K562 (cell line): ENCODE measurements at regions not wholly inside any gene's neighbourhood (a gene's known extent, or its start where the extent isn't known, plus 50 kb on each side); places are given as distances from the start of the nearest gene placed in this dataset.

ENCODE experiments used
- ATAC-seq: fragments of 200-7000 bp; cut with Tn5 transposase; 3 replicates; pipeline ENCODE4 v1.9.1; 2020; ENCODE audit warnings: moderate library complexity
- BruUV-seq: library from RNA; stranded (reverse); fragments of 400-500 nt; replicated peaks from 2 replicates; lab custom pipeline; 2021; lab: Mats Ljungman, UMichigan
- CTCF ChIA-PET: fragments of 300-600 bp; formaldehyde crosslinking; extraction: SDS; loops from one replicate; lab custom pipeline; 2021; ENCODE audit warnings: low intra/inter-chr PET ratio; lab: Yijun Ruan, JAX
- POLR2A ChIA-PET: fragments of 300-600, 350-650 bp; sonication (Branson Sonifier 250); formaldehyde crosslinking; extraction: SDS; loops from one replicate; lab custom pipeline; 2021; ENCODE audit warnings: antibody characterized with exemption, inconsistent platforms; lab: Yijun Ruan, JAX
- DNase-seq, 4 experiments: peaks; one replicate each; pipeline versions ENCODE4 v3.0.0 to v3.0.0-alpha.2; 2011 to 2018; ENCODE audit warnings: low spot score in 3 of 4, mixed read lengths in 3 of 4; ENCODE audit errors: extremely low read depth in 1 of 4
- FAIRE-seq: peaks from 2 replicates; lab custom pipeline; 2011; peaks lifted over from hg19 to GRCh38; lab: Jason Lieb, UNC
- H2AFZ ChIP-seq: 2 replicates; pipeline ENCODE4 v1.6.0; 2011; ENCODE audit warnings: low read depth, low read length, control low read depth, inconsistent platforms
- H3K27ac ChIP-seq: fragments of 200-600 bp; 3 replicates; pipeline ENCODE4 v1.8.0; 2011; ENCODE audit warnings: low read depth, mild to moderate bottlenecking, control low read depth, inconsistent platforms, low read length, moderate library complexity, mixed read lengths; ENCODE audit errors: extremely low read depth
- H3K27me3 ChIP-seq, 2 experiments: fragments of 300-600 bp in 1 of 2; 2 replicates in 1 of 2; 3 replicates in 1 of 2; pipeline versions ENCODE4 v1.6.0 to v1.8.0; 2011; ENCODE audit warnings: inconsistent platforms in 2 of 2, low read length in 2 of 2, mild to moderate bottlenecking in 1 of 2, mixed read lengths in 1 of 2, moderate library complexity in 1 of 2; ENCODE audit not compliant: control insufficient read depth in 2 of 2, insufficient read depth in 2 of 2
- H3K36me3 ChIP-seq: fragments of 300-600 bp; 3 replicates; pipeline ENCODE4 v1.8.0; 2011; ENCODE audit warnings: mild to moderate bottlenecking, low read length, inconsistent platforms; ENCODE audit not compliant: control insufficient read depth, insufficient read depth
- H3K4me1 ChIP-seq, 2 experiments: fragments of 200-600 bp in 1 of 2; replicated peaks in 1 of 2; 2 replicates in 1 of 2; 3 replicates in 1 of 2; pipeline versions ENCODE4 v1.5.1 to v1.8.0; 2011; ENCODE audit warnings: inconsistent platforms in 2 of 2, low read length in 2 of 2, mild to moderate bottlenecking in 1 of 2, mixed read lengths in 1 of 2, moderate library complexity in 1 of 2; ENCODE audit not compliant: control insufficient read depth in 2 of 2, insufficient read depth in 2 of 2
- H3K4me2 ChIP-seq: 2 replicates; pipeline ENCODE4 v1.6.1; 2011; ENCODE audit warnings: low read length, control low read depth, inconsistent platforms, mixed read lengths; ENCODE audit not compliant: insufficient read depth
- H3K4me3 ChIP-seq: fragments of 200-600 bp; sonication (generic), shearing (Covaris generic); 2 replicates; pipeline ENCODE4 v1.5.1; 2016; ENCODE audit warnings: control low read depth, inconsistent platforms
- H3K79me2 ChIP-seq: fragments of 200-600 bp; 3 replicates; pipeline ENCODE4 v1.8.0; 2011; ENCODE audit warnings: low read length, inconsistent platforms; ENCODE audit not compliant: control insufficient read depth, insufficient read depth
- H3K9ac ChIP-seq, 2 experiments: 2 replicates each; pipeline versions ENCODE4 v1.6.0 to v1.6.1; 2011; ENCODE audit warnings: low read depth in 2 of 2, low read length in 2 of 2, control low read depth in 1 of 2, inconsistent platforms in 1 of 2, mild to moderate bottlenecking in 1 of 2, mixed read lengths in 1 of 2; ENCODE audit not compliant: insufficient read depth in 1 of 2
- H3K9me1 ChIP-seq: one replicate; pipeline ENCODE4 v1.6.0; 2011; ENCODE audit warnings: inconsistent platforms, mild to moderate bottlenecking, low read length, moderate library complexity; ENCODE audit not compliant: control insufficient read depth, insufficient read depth
- H3K9me3 ChIP-seq: replicated peaks from 2 replicates; pipeline ENCODE4 v1.5.1; 2011; ENCODE audit warnings: low read depth, low read length, inconsistent platforms; ENCODE audit not compliant: control insufficient read depth, insufficient read depth
- H4K20me1 ChIP-seq: replicated peaks from 2 replicates; pipeline ENCODE4 v1.6.1; 2011; ENCODE audit warnings: low read length, inconsistent platforms, mixed read lengths; ENCODE audit not compliant: control insufficient read depth, insufficient read depth
- CSDE1 ChIP-seq, 2 experiments: fragments of 450-650 bp; IDR thresholded peaks; 2 replicates each; pipeline ENCODE4 v1.6.1; 2016; ENCODE audit warnings: mild to moderate bottlenecking in 1 of 2
- JUNB ChIP-seq: fragments of 450-650 bp; formaldehyde crosslinking; conservative IDR thresholded peaks from 2 replicates; pipeline ENCODE4 v1.4.0; 2020; ENCODE audit warnings: mild to moderate bottlenecking
- KLF16 ChIP-seq: IDR thresholded peaks from 2 replicates; pipeline ENCODE4 v1.6.1; 2016; ENCODE audit warnings: antibody characterized with exemption
- L3MBTL2 ChIP-seq: fragments of 450-650 bp; IDR thresholded peaks from 2 replicates; pipeline ENCODE4 v1.6.1; 2016; ENCODE audit warnings: mild to moderate bottlenecking, moderate library complexity
- PHB2 ChIP-seq: fragments of 450-650 bp; IDR thresholded peaks from 2 replicates; pipeline ENCODE4 v1.6.1; 2017; ENCODE audit warnings: low read depth
- RB1 ChIP-seq: fragments of 450-650 bp; IDR thresholded peaks from 2 replicates; pipeline ENCODE4 v1.6.1; 2017; ENCODE audit warnings: low read depth, mild to moderate bottlenecking
- SAP30 ChIP-seq: fragments of 200-600 bp; sonication (generic); IDR thresholded peaks from 2 replicates; pipeline ENCODE4 v1.6.1; 2012; ENCODE audit warnings: borderline replicate concordance, low read depth, mild to moderate bottlenecking, moderate library complexity, low read length, control low read depth, inconsistent platforms; ENCODE audit not compliant: insufficient read depth, poor library complexity, severe bottlenecking
- ZNF436 ChIP-seq: fragments of 250-450, 450-650 bp; sonication (Bioruptor Pico); formaldehyde crosslinking; IDR thresholded peaks from 2 replicates; pipeline ENCODE4 v1.7.0; 2020; ENCODE audit warnings: mild to moderate bottlenecking
- ZNF507 ChIP-seq: conservative IDR thresholded peaks from 2 replicates; pipeline ENCODE4 v1.6.1; 2017; ENCODE audit warnings: missing genetic modification characterization, missing compliant biosample characterization
- ZSCAN32 ChIP-seq: fragments of 450-650 bp; formaldehyde crosslinking; IDR thresholded peaks from 2 replicates; pipeline ENCODE4 v1.4.0; 2020; ENCODE audit warnings: mild to moderate bottlenecking, moderate library complexity
- WGBS: fragments of 100-300 bp; shearing (Covaris generic); methylation state at CpG from one replicate; pipeline ENCODE4 v1.1.6; 2016; ENCODE audit warnings: low coverage, mixed read lengths; ENCODE audit not compliant: insufficient coverage; ENCODE audit errors: missing lambda C conversion rate; 5-methylcytosine and 5-hydroxymethylcytosine counted together
- in situ Hi-C: fragments of 300-500 bp; cut with MboI; formaldehyde crosslinking; loops from 4 replicates; pipeline ENCODE4 v1.15.0; 2018; ENCODE audit warnings: inconsistent platforms, mixed read lengths
- intact Hi-C: fragments of 100-400 bp; cut with micrococcal nuclease; formaldehyde crosslinking; loops from 2 replicates; pipeline ENCODE4 v1.14.2; 2022
- TF ChIP-seq, protein P1 (sequence below): fragments of 250-450 bp; sonication (Bioruptor Pico); IDR thresholded peaks from 2 replicates; pipeline ENCODE4 v1.5.0; 2020; ENCODE audit warnings: mild to moderate bottlenecking, borderline replicate concordance
- TF ChIP-seq, protein P2 (sequence below): sonication (generic); formaldehyde crosslinking; IDR thresholded peaks from 2 replicates; pipeline ENCODE4 v1.8.0; 2022; ENCODE audit warnings: mild to moderate bottlenecking, missing genetic modification reagents

DNA sequence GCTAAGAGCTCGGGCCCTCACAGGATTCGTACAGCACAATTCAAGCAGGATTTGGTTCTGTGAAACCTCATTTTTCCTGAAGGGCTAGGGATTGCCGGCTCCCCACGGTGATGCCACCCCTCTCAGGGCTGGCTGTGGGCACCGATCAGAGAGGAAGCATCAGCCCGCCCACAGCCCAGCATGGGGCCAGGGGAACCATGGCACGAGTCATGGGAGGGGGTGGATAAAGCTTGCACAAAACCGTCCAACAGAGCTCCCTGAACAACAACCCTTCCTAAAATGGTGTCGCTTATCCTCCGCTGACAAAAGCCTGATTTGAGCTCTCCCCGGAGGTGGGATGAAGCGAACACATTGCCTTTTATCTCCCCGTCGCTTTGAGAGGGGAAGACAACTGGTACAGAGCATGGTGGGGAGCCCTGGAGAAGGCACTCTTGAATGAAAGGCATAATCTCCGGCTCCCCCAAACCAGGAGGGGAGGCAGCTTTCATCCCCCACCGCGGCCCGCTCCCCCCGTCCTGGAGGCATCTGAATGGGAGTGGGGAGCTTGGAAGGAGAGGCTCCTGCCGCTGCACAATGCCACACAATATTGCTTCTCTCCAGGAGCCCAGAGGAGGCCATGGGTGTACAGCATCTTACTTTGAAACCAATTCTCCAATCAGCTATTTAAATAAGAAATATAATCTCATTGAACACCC is 144.0 kb downstream of the RPS24 start:
- intact Hi-C loops (no loop called here), in situ Hi-C loops (no loop called here)
- Histone ChIP-seq H3K4me1 (no peaks in the 10 kb centered on the region; a peak in 1 of 5 replicates), H3K9me1 (no peaks in the 10 kb centered on the region), H3K27me3 (peaks cover 46 to 81% of the 10 kb centered on the region in 2 experiments), H3K4me2 (no peak overlapping the region), H3K9me3 (no peaks in the 10 kb centered on the region), H4K20me1 (peaks cover 25% of the 10 kb centered on the region), H2AFZ (no peak overlapping the region), H3K4me3 (no peak overlapping the region), H3K9ac (no peak overlapping the region), H3K36me3 (no peaks in the 10 kb centered on the region), H3K27ac (no peak overlapping the region), H3K79me2 (no peaks in the 10 kb centered on the region)
- POLR2A ChIA-PET, result interaction anchor here (0.6 to 0.9 kb wide), 2 partner anchors 63 to 278 kb away, joined by 3 read pairs; no protein-coding TSS in a partner anchor
- ATAC-seq (no peak), DNase-seq (no peak), FAIRE-seq (no peak)
- WGBS, result under 1% methylated on average over 20 of the region's 20 CpGs
- CTCF ChIA-PET, result no interaction called here
- TF ChIP-seq ZNF436 (CRISPR knock-in tag) (no peak), SAP30 (no peak), L3MBTL2 (no peak), PHB2 (no peak), ZNF507 (tag) (no peak), ZSCAN32 (CRISPR knock-in tag) (no peak), JUNB (CRISPR knock-in tag) (no peak), KLF16 (no peak), RB1 (no peak), CSDE1 (IDR thresholded peaks at IDR 0.05) (no peak)
- TF ChIP-seq, protein P1, sequence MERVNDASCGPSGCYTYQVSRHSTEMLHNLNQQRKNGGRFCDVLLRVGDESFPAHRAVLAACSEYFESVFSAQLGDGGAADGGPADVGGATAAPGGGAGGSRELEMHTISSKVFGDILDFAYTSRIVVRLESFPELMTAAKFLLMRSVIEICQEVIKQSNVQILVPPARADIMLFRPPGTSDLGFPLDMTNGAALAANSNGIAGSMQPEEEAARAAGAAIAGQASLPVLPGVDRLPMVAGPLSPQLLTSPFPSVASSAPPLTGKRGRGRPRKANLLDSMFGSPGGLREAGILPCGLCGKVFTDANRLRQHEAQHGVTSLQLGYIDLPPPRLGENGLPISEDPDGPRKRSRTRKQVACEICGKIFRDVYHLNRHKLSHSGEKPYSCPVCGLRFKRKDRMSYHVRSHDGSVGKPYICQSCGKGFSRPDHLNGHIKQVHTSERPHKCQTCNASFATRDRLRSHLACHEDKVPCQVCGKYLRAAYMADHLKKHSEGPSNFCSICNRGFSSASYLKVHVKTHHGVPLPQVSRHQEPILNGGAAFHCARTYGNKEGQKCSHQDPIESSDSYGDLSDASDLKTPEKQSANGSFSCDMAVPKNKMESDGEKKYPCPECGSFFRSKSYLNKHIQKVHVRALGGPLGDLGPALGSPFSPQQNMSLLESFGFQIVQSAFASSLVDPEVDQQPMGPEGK (CRISPR knock-in tag), result no peak
- TF ChIP-seq, protein P2, sequence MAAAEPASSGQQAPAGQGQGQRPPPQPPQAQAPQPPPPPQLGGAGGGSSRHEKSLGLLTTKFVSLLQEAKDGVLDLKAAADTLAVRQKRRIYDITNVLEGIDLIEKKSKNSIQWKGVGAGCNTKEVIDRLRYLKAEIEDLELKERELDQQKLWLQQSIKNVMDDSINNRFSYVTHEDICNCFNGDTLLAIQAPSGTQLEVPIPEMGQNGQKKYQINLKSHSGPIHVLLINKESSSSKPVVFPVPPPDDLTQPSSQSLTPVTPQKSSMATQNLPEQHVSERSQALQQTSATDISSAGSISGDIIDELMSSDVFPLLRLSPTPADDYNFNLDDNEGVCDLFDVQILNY (CRISPR knock-in tag), result no peak
- BruUV-seq, result no TSS peak
